ENCODE measurements at regions not wholly inside any gene's neighbourhood (a gene's known extent, or its start where the extent isn't known, plus 50 kb on each side); places are given as distances from the start of the nearest gene placed in this dataset.
"Not testable (repeated sequence)": the region's sequence is repeated elsewhere in the genome, so short reads cannot be mapped to it uniquely, and the experiment has no call there.

- no peaks in the 10 kb centered on the region for H3K9me3 ChIP-seq
- H3K4me2 ChIP-seq = no peak overlapping the region
- H3K79me2 ChIP-seq (ENCODE audit: insufficient read depth) = no peaks in the 10 kb centered on the region
- TF ChIP-seq USF1 (IDR thresholded peaks at IDR 0.05; ENCODE audit: borderline replicate concordance, low read depth) = no peak
- TF ChIP-seq RCOR1 (IDR thresholded peaks at IDR 0.05; ENCODE audit: low read length) = no peak
- H3K4me3 ChIP-seq (ENCODE audit: low read depth in 2 of 2, low read length in 1 of 2) = no peak overlapping the region
- H3K4me1 ChIP-seq (ENCODE audit: control insufficient read depth in 1 of 2, insufficient read depth in 2 of 2, low read depth in 1 of 2, low read length in 1 of 2) = no peaks in the 10 kb centered on the region
- ChIA-PET POLR2A (no interaction called here), CTCF (no interaction called here)
- H3F3A ChIP-seq (replicated peaks; ENCODE audit: insufficient read depth) = no peaks in the 10 kb centered on the region
- H4K20me1 ChIP-seq (ENCODE audit: insufficient read depth) = no peaks in the 10 kb centered on the region
- H3K27me3 ChIP-seq (ENCODE audit: insufficient read depth) = no peaks in the 10 kb centered on the region
- H3K9ac ChIP-seq = no peak overlapping the region
- H2AFZ ChIP-seq (ENCODE audit: low read depth) = no peak overlapping the region
- no peaks in the 10 kb centered on the region for H3K9me2 ChIP-seq
- H3K36me3 ChIP-seq (replicated peaks in 1 of 2; ENCODE audit: control insufficient read depth in 1 of 2, insufficient read depth in 2 of 2, low read length in 1 of 2) = no peaks in the 10 kb centered on the region
- no peak overlapping the region for H3K27ac ChIP-seq (ENCODE audit: low read depth in 2 of 2, low read length in 1 of 2)
- no peak for DNase-seq
Observed at GRCh38 chr12:70008944-70009343, 183.9 kb downstream of the MYRFL start.

GRCh38 chr12:70011353-70011752 lies 186.3 kb downstream of the MYRFL start:
- no peak for DNase-seq
- H3K9me2 ChIP-seq = no peaks in the 10 kb centered on the region
- H3K9me3 ChIP-seq = no peaks in the 10 kb centered on the region
- H3K4me2 ChIP-seq = no peak overlapping the region
- H3K9ac ChIP-seq = no peak overlapping the region
- POLR2A ChIA-PET = no interaction called here
- no peaks in the 10 kb centered on the region for H3K4me1 ChIP-seq (ENCODE audit: control insufficient read depth in 1 of 2, insufficient read depth in 2 of 2, low read depth in 1 of 2, low read length in 1 of 2)
- no peaks in the 10 kb centered on the region for H4K20me1 ChIP-seq (ENCODE audit: insufficient read depth)
- H3K4me3 ChIP-seq (ENCODE audit: low read depth in 2 of 2, low read length in 1 of 2) = no peak overlapping the region
- no peak overlapping the region for H3K27ac ChIP-seq (ENCODE audit: low read depth in 2 of 2, low read length in 1 of 2)
- 20% methylated on average over 1 of the region's 1 CpG for WGBS (ENCODE audit: low lambda C conversion rate)
- no peaks in the 10 kb centered on the region for H3K27me3 ChIP-seq (ENCODE audit: insufficient read depth)
- CTCF ChIA-PET = no interaction called here
- H2AFZ ChIP-seq (ENCODE audit: low read depth) = no peak overlapping the region
- H3K79me2 ChIP-seq (ENCODE audit: insufficient read depth) = no peaks in the 10 kb centered on the region
- no peaks in the 10 kb centered on the region for H3F3A ChIP-seq (replicated peaks; ENCODE audit: insufficient read depth)
- no peaks in the 10 kb centered on the region for H3K36me3 ChIP-seq (replicated peaks in 1 of 2; ENCODE audit: control insufficient read depth in 1 of 2, insufficient read depth in 2 of 2, low read length in 1 of 2)
- no peak for TF ChIP-seq FOSL2 (IDR thresholded peaks at IDR 0.05; ENCODE audit: borderline replicate concordance, low read depth)
- TF ChIP-seq MXI1 (IDR thresholded peaks at IDR 0.05; ENCODE audit: low read depth, low read length) = no peak

- DNase-seq; H3K36me3 ChIP-seq (replicated peaks in 1 of 2; ENCODE audit: control insufficient read depth in 1 of 2, insufficient read depth in 2 of 2, low read length in 1 of 2); POLR2A ChIA-PET; H3K9ac ChIP-seq; CTCF ChIA-PET; H3K9me3 ChIP-seq; H3K4me3 ChIP-seq (ENCODE audit: low read depth in 2 of 2, low read length in 1 of 2); H2AFZ ChIP-seq (ENCODE audit: low read depth); H3K9me2 ChIP-seq; H3F3A ChIP-seq (replicated peaks; ENCODE audit: insufficient read depth); H3K79me2 ChIP-seq (ENCODE audit: insufficient read depth); H3K27ac ChIP-seq (ENCODE audit: low read depth in 2 of 2, low read length in 1 of 2); H3K4me2 ChIP-seq; H3K27me3 ChIP-seq (ENCODE audit: insufficient read depth); H3K4me1 ChIP-seq (ENCODE audit: control insufficient read depth in 1 of 2, insufficient read depth in 2 of 2, low read depth in 1 of 2, low read length in 1 of 2); H4K20me1 ChIP-seq (ENCODE audit: insufficient read depth): not testable (repeated sequence)
- 52% methylated on average over 11 of the region's 23 CpGs for WGBS (ENCODE audit: low lambda C conversion rate)
Observed at GRCh38 chr12:70013016-70013415, 188.0 kb downstream of the MYRFL start.

- Histone ChIP-seq H3K4me3 (ENCODE audit: low read depth in 2 of 2, low read length in 1 of 2) (no peak overlapping the region), H2AFZ (ENCODE audit: low read depth) (no peak overlapping the region), H4K20me1 (ENCODE audit: insufficient read depth) (no peaks in the 10 kb centered on the region), H3K4me1 (ENCODE audit: control insufficient read depth in 1 of 2, insufficient read depth in 2 of 2, low read depth in 1 of 2, low read length in 1 of 2) (no peaks in the 10 kb centered on the region), H3F3A (replicated peaks; ENCODE audit: insufficient read depth) (no peaks in the 10 kb centered on the region), H3K9me2 (no peaks in the 10 kb centered on the region; the same call in 1 of the 2 replicates), H3K27ac (ENCODE audit: low read depth in 2 of 2, low read length in 1 of 2) (no peak overlapping the region), H3K36me3 (replicated peaks in 1 of 2; ENCODE audit: control insufficient read depth in 1 of 2, insufficient read depth in 2 of 2, low read length in 1 of 2) (no peaks in the 10 kb centered on the region), H3K9me3 (no peaks in the 10 kb centered on the region), H3K79me2 (ENCODE audit: insufficient read depth) (no peaks in the 10 kb centered on the region), H3K9ac (no peak overlapping the region), H3K27me3 (ENCODE audit: insufficient read depth) (no peaks in the 10 kb centered on the region), H3K4me2 (no peak overlapping the region)
- WGBS (ENCODE audit: low lambda C conversion rate) = 78% methylated on average over 11 of the region's 15 CpGs
- CTCF ChIA-PET = no interaction called here
- DNase-seq = no peak
- POLR2A ChIA-PET = no interaction called here
- no peak for TF ChIP-seq FOXM1 (IDR thresholded peaks at IDR 0.05; ENCODE audit: low read depth)
- TF ChIP-seq MXI1 (IDR thresholded peaks at IDR 0.05; ENCODE audit: low read depth, low read length) = no peak
- TF ChIP-seq IRF3 (IDR thresholded peaks at IDR 0.05; ENCODE audit: low read depth, low read length) = no peak
- TF ChIP-seq GABPA (IDR thresholded peaks at IDR 0.05; ENCODE audit: low read depth) = no peak
- TF ChIP-seq NRF1 (IDR thresholded peaks at IDR 0.05; ENCODE audit: low read depth, low read length) = no peak
- TF ChIP-seq CTCF (IDR thresholded peaks at IDR 0.05) = no peak
- no peak for TF ChIP-seq TAF1 (IDR thresholded peaks at IDR 0.05; ENCODE audit: borderline replicate concordance, low read depth, low read length)
Observed at GRCh38 chr12:70028515-70028914, 203.5 kb downstream of the MYRFL start.
